HEK293 (cell line): ENCODE measurements at regions not wholly inside any gene's neighbourhood (a gene's known extent, or its start where the extent isn't known, plus 50 kb on each side); places are given as distances from the start of the nearest gene placed in this dataset.

Source experiments
- SP2 ChIP-seq: fragments of 450-650 bp; formaldehyde crosslinking; IDR thresholded peaks from 2 replicates; pipeline ENCODE4 v1.5.1; 2016; ENCODE audit warnings: missing biosample characterization, missing genetic modification characterization
- TCF7L2 ChIP-seq: IDR thresholded peaks from 2 replicates; pipeline ENCODE4 v1.6.1; 2011; ENCODE audit warnings: low read depth, mild to moderate bottlenecking, inconsistent platforms, low read length, moderate library complexity, borderline replicate concordance
- ZNF654 ChIP-seq: fragments of 450-650 bp; formaldehyde crosslinking; IDR thresholded peaks from 2 replicates; pipeline ENCODE4 v1.5.1; 2016; ENCODE audit warnings: low read depth, missing biosample characterization, missing genetic modification characterization
- TF ChIP-seq, protein P1 (sequence below): fragments of 450-650 bp; formaldehyde crosslinking; IDR thresholded peaks from 2 replicates; pipeline ENCODE4 v1.5.1; 2016; ENCODE audit warnings: missing biosample characterization, missing genetic modification characterization
- TF ChIP-seq, protein P2 (sequence below): fragments of 450-650 bp; formaldehyde crosslinking; IDR thresholded peaks from 2 replicates; pipeline ENCODE4 v1.5.1; 2016; ENCODE audit warnings: missing biosample characterization, missing genetic modification characterization
- TF ChIP-seq, protein P3 (sequence below): fragments of 450-650 bp; formaldehyde crosslinking; IDR thresholded peaks from 2 replicates; pipeline ENCODE4 v1.5.1; 2016; ENCODE audit warnings: missing biosample characterization, missing genetic modification characterization
- TF ChIP-seq, protein P4 (sequence below): fragments of 450-650 bp; formaldehyde crosslinking; IDR thresholded peaks from 2 replicates; pipeline ENCODE4 v1.5.1; 2017; ENCODE audit warnings: missing biosample characterization, missing genetic modification characterization
- TF ChIP-seq, protein P5 (sequence below): fragments of 450-650 bp; formaldehyde crosslinking; IDR thresholded peaks from 2 replicates; pipeline ENCODE4 v1.5.1; 2016; ENCODE audit warnings: missing biosample characterization, missing genetic modification characterization
- TF ChIP-seq, protein P6 (sequence below): fragments of 450-650 bp; formaldehyde crosslinking; IDR thresholded peaks from 2 replicates; pipeline ENCODE4 v1.5.1; 2016; ENCODE audit warnings: missing biosample characterization, missing genetic modification characterization

DNA sequence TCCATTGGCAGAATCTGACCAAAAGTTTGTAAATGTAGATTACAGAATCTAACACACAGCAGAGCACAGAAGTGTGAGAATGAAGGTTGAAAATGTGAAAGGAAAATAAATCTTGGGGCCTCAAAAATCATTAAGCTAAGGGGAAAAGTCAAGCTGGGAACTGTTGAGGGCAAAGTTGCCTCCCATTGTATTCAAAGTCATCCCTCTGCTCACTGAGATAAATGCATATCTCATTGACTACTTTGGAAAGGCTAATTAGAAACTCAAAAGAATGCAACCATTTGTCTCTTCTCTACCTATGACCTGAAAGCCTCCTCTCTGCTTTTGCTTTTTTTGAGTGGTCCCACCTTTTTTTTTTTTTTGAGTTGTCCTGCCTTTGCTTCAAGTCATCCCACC is 97.4 kb upstream of the ATF7IP start:
- TF ChIP-seq, protein P1, sequence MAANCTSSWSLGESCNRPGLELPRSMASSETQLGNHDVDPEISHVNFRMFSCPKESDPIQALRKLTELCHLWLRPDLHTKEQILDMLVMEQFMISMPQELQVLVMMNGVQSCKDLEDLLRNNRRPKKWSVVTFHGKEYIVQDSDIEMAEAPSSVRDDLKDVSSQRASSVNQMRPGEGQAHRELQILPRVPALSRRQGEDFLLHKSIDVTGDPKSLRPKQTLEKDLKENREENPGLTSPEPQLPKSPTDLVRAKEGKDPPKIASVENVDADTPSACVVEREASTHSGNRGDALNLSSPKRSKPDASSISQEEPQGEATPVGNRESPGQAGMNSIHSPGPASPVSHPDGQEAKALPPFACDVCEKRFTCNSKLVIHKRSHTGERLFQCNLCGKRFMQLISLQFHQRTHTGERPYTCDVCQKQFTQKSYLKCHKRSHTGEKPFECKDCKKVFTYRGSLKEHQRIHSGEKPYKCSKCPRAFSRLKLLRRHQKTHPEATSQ (tag by site-specific recombination): no peak
- TF ChIP-seq ZNF654 (tag by site-specific recombination) (no peak), SP2 (tag by site-specific recombination) (no peak), TCF7L2 (no peak)
- TF ChIP-seq, protein P2, sequence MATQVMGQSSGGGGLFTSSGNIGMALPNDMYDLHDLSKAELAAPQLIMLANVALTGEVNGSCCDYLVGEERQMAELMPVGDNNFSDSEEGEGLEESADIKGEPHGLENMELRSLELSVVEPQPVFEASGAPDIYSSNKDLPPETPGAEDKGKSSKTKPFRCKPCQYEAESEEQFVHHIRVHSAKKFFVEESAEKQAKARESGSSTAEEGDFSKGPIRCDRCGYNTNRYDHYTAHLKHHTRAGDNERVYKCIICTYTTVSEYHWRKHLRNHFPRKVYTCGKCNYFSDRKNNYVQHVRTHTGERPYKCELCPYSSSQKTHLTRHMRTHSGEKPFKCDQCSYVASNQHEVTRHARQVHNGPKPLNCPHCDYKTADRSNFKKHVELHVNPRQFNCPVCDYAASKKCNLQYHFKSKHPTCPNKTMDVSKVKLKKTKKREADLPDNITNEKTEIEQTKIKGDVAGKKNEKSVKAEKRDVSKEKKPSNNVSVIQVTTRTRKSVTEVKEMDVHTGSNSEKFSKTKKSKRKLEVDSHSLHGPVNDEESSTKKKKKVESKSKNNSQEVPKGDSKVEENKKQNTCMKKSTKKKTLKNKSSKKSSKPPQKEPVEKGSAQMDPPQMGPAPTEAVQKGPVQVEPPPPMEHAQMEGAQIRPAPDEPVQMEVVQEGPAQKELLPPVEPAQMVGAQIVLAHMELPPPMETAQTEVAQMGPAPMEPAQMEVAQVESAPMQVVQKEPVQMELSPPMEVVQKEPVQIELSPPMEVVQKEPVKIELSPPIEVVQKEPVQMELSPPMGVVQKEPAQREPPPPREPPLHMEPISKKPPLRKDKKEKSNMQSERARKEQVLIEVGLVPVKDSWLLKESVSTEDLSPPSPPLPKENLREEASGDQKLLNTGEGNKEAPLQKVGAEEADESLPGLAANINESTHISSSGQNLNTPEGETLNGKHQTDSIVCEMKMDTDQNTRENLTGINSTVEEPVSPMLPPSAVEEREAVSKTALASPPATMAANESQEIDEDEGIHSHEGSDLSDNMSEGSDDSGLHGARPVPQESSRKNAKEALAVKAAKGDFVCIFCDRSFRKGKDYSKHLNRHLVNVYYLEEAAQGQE (tag by site-specific recombination): no peak
- TF ChIP-seq, protein P3, sequence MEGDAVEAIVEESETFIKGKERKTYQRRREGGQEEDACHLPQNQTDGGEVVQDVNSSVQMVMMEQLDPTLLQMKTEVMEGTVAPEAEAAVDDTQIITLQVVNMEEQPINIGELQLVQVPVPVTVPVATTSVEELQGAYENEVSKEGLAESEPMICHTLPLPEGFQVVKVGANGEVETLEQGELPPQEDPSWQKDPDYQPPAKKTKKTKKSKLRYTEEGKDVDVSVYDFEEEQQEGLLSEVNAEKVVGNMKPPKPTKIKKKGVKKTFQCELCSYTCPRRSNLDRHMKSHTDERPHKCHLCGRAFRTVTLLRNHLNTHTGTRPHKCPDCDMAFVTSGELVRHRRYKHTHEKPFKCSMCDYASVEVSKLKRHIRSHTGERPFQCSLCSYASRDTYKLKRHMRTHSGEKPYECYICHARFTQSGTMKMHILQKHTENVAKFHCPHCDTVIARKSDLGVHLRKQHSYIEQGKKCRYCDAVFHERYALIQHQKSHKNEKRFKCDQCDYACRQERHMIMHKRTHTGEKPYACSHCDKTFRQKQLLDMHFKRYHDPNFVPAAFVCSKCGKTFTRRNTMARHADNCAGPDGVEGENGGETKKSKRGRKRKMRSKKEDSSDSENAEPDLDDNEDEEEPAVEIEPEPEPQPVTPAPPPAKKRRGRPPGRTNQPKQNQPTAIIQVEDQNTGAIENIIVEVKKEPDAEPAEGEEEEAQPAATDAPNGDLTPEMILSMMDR: no peak
- TF ChIP-seq, protein P4, sequence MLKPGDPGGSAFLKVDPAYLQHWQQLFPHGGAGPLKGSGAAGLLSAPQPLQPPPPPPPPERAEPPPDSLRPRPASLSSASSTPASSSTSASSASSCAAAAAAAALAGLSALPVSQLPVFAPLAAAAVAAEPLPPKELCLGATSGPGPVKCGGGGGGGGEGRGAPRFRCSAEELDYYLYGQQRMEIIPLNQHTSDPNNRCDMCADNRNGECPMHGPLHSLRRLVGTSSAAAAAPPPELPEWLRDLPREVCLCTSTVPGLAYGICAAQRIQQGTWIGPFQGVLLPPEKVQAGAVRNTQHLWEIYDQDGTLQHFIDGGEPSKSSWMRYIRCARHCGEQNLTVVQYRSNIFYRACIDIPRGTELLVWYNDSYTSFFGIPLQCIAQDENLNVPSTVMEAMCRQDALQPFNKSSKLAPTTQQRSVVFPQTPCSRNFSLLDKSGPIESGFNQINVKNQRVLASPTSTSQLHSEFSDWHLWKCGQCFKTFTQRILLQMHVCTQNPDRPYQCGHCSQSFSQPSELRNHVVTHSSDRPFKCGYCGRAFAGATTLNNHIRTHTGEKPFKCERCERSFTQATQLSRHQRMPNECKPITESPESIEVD (tag by site-specific recombination): no peak
- TF ChIP-seq, protein P5, sequence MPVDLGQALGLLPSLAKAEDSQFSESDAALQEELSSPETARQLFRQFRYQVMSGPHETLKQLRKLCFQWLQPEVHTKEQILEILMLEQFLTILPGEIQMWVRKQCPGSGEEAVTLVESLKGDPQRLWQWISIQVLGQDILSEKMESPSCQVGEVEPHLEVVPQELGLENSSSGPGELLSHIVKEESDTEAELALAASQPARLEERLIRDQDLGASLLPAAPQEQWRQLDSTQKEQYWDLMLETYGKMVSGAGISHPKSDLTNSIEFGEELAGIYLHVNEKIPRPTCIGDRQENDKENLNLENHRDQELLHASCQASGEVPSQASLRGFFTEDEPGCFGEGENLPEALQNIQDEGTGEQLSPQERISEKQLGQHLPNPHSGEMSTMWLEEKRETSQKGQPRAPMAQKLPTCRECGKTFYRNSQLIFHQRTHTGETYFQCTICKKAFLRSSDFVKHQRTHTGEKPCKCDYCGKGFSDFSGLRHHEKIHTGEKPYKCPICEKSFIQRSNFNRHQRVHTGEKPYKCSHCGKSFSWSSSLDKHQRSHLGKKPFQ (tag by site-specific recombination): no peak
- TF ChIP-seq, protein P6, sequence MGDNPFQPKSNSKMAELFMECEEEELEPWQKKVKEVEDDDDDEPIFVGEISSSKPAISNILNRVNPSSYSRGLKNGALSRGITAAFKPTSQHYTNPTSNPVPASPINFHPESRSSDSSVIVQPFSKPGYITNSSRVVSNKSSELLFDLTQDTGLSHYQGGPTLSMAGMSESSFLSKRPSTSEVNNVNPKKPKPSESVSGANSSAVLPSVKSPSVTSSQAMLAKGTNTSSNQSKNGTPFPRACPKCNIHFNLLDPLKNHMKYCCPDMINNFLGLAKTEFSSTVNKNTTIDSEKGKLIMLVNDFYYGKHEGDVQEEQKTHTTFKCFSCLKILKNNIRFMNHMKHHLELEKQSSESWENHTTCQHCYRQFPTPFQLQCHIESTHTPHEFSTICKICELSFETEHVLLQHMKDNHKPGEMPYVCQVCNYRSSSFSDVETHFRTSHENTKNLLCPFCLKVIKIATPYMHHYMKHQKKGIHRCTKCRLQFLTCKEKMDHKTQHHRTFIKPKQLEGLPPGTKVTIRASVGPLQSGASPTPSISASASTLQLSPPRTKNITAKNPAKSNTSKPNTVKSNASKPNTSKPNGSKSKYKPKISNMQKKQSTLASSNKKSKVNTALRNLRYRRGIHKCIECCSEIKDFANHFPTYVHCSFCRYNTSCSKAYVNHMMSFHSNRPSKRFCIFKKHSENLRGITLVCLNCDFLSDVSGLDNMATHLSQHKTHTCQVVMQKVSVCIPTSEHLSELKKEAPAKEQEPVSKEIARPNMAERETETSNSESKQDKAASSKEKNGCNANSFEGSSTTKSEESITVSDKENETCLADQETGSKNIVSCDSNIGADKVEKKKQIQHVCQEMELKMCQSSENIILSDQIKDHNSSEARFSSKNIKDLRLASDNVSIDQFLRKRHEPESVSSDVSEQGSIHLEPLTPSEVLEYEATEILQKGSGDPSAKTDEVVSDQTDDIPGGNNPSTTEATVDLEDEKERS (tag by site-specific recombination): no peak
